CD4-positive, alpha-beta T cell treated with Interferon alpha-2 for 1 hour (primary cell): ENCODE measurements at regions not wholly inside any gene's neighbourhood (a gene's known extent, or its start where the extent isn't known, plus 50 kb on each side); places are given as distances from the start of the nearest gene placed in this dataset.
"Not testable (repeated sequence)": the region's sequence is repeated elsewhere in the genome, so short reads cannot be mapped to it uniquely, and the experiment has no call there.

Experiments used
- DNase-seq, 2 donors: peaks; one replicate each; pipeline ENCODE4 v3.0.0-alpha.2; 2020 to 2022

DNA sequence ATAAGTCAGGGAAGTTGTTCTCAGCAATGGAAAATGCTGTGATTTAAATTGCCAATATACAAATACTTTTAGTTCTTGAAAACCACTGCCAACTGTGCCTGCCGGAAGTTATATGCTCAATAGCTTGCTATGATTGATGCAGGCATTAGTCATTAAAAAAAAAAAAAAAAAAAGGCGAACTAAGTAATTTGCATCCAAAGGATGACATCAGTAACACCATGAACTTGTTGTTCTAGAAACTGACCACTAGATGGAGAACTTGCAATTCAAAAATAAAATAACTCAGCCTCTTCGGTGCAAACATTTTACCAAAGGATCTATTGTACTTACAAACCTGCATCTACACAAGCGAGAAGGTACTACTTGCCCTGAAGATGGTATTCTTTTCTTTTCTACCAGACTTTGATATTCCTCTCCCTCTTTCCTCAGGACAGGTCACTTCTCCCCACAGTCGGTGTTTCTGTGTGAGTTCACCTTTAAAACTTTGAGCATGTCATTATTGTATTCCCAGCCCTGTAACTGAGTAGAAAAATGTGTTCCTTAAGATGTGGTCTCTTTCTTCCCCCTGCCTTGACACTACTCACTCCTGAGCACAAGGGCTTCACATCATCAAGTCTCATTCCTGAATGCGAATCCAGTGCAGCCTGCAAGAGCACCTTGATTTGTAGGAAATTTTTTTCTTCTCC lies 115.0 kb upstream of the VEPH1 start:
- peak in 1 of 2 donors; percentile 53 for DNase-seq

- no peak for DNase-seq
Observed at GRCh38 chr3:157614896-157615295, 111.7 kb upstream of the VEPH1 start.

GRCh38 chr3:157611536-157612076 lies 108.4 kb upstream of the VEPH1 start:
- DNase-seq: no peak

DNA sequence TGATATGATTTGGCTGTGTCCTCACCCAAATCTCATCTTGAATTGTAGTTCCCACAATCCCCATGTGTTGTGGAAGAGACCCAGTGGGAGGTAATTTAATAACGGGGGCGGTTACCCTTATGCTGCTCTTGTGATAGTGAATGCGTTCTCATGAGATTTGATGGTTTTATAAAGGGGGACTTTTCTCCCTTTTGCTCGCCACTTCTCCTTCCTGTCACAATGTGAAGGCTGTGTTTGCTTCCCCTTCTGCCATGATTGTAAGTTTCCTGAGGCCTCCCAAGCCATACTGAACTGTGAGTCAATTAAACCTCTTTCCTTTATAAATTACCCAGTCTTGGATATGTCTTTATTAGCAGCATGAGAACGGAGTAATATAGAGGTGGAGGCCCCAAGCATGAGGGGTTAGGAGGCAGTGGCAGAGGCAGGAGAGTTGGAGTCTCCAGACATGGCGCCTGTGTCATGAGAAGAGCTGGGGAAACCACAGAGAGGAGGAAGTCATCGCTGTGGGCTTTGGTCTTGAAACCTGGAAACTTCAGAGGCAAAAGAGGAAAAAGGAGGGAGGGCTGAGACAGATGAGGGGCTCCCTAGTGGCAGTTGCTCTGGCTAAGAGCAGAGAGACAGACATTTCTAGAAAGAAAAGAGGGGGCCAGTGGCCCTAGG lies 107.8 kb upstream of the VEPH1 start:
- DNase-seq: no peak

DNA sequence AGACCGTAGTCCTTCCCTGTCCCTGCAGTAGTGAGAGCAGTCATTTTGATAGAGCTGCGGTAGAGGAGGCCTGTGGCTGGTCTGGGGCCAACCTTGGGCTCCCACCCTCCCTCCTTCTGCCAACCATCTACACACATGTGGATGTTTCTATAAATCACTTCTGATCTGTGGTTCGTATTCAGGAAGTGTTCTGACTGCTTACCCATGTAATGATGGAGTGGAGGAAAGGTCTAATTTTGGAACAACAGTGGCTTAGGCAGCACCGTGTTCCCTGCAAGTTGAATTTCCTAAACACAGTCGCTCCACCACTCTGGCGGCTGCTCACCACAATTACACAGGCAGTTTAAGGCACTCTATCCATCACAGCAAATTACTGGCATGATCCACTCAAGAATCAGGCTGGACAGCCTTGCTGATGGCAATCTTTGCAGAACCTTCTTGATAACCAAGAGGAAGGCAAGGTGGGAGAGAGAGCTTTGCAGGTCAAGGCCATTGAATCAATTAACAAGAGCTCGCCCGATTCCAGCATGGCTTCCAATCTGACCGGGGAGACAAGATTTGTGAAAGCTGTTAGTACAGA lies 104.7 kb upstream of the VEPH1 start:
- no peak for DNase-seq

- DNase-seq: no peak
Observed at GRCh38 chr3:157606852-157607197, 103.6 kb upstream of the VEPH1 start.

DNA sequence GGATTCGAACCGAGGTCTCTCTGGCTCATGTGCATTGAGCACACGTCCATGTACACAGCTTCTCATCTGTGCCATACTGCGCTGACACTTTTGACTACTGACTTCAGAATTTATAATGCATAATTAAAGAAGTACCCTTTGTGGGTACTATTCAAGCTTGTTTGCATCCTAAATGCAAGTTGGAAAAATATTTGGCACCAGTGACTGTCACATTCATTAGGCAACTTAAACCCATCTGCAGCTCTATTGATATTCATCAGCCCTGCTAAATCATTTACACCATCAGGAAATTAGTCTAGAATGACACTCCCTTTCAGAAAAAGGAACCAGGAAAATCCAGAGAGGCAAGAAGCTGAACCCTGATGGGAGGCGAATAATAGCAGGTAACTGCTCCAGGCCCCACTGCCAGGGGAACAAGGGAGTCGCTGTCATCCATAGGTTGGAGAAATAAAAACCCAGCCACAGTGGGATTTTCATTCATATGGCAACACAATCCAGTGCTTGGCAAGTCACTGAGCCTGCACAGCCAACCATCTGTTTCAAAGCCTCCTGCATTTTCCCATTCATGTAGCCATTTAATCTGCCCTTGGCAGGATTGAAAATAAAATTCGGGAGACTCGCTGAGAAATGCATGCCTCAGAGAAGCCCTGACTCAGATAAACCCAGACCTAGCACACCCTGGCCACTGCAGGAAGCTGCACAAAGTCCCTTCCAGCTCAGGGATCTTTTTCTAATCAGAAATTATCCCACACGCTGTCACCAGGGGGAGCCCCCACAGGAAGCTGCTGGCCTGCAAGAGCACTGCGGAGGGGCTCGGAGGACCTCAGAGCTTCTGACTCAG lies 103.0 kb upstream of the VEPH1 start:
- peak; percentile 30 to 56 for DNase-seq

DNA sequence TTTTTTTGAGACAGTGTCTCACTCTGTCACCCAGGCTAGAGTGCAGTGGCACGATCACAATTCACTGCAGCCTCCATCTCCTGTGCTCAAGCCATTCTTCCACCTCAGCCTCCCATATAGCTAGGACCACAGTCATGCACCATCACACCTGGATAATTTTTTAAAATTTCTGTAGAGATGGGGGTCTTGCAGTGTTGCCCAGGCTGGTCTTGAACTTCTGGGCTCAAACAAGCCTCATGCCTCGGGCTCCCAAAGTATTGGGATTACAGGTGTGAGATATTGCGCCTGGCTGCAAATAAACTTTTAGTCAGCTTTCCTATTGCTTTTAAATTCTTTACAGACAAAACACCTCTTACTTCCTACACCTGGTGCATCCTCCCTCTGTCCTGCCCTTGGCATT lies 102.1 kb upstream of the VEPH1 start:
- no peak for DNase-seq

- DNase-seq: no peak
Observed at GRCh38 chr3:157602424-157602823, 99.2 kb upstream of the VEPH1 start.

DNA sequence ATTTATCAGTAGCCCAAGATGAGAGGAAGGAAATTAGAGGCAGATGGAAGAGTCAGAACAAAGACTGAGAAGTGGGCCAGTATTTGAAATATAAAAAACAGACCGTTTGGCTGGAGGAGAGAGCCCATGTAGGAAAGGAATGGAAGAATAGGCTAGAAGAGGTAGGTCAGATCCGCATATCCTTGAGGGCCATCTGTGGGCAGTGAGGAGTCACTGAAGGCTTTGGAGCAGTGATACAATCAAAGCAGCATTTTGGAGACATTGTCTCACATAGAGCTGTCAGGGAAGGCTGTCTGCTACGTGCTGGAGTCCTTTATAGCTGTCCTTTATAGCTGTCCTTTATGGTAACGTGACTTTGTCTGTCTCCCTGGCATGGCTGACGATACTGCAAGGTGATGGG lies 92.0 kb upstream of the VEPH1 start:
- DNase-seq: no peak

GRCh38 chr3:157594413-157594812 lies 91.2 kb upstream of the VEPH1 start:
- DNase-seq: no peak

GRCh38 chr3:157592769-157593168 lies 89.6 kb upstream of the VEPH1 start:
- no peak for DNase-seq

- no peak for DNase-seq
Observed at GRCh38 chr3:157590273-157590672, 87.1 kb upstream of the VEPH1 start.

GRCh38 chr3:157589211-157589610 lies 86.0 kb upstream of the VEPH1 start:
- DNase-seq: no peak

- no peak for DNase-seq
Observed at GRCh38 chr3:157588386-157589060, 85.3 kb upstream of the VEPH1 start.

DNA sequence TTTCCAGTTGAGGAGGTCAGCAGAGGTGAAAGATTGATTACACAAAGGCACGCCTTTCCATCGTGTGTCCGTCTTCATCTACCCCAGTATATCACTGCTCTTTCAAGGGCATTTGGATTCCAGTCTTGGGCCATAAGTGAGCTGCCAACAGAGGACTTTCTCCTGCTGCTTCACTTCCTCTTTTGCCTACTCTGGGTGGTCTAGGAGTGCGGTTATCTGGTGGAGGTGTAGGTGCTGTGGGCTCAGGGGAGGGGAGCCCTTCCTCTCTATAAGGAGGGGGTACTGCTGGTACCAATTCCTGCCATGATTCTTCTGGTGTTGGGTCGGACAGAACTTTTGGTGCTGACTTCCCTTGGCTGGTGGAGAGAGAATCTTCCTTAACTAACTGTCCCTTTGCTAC lies 83.1 kb upstream of the VEPH1 start:
- DNase-seq: no peak

DNA sequence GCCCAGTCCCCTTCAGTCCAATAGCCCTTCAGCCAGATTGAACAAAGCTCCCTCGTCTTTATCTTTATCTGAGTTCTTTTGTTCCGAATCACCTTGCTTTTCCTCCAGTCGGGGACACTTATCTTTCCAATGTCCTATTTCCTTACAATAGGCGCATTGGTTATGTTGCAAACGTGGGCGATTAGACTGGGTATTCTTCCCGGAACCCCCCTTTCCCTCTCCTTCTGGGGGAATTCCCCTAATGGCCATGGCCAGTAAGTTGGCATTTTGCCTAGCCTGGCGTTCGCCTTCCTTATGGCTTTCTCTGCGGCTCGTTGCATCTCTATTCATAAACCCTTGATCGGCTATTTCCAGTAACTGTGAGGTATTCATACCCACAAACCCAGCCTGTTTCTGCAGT lies 82.2 kb upstream of the VEPH1 start:
- DNase-seq: no peak

DNA sequence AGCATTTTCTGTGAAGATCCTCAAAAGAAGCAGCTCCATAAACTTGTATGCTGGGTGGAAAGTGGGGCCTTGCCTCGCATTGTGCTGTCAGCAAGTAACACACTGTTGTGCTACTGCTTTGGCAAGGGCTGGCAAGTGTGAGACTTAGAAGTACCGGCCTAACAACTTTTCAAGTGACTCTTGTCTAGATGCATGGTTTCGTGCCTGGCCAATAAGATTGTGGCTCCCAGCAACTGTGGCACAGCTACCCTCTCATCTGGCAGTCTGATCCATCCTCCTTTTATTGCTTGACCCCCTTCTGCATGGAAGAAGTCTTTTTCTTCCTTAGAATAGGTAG lies 79.4 kb upstream of the VEPH1 start:
- no peak for DNase-seq

GRCh38 chr3:157581956-157582636 lies 78.9 kb upstream of the VEPH1 start:
- not testable (repeated sequence) for DNase-seq

GRCh38 chr3:157581371-157581770 lies 78.2 kb upstream of the VEPH1 start:
- no peak for DNase-seq

DNA sequence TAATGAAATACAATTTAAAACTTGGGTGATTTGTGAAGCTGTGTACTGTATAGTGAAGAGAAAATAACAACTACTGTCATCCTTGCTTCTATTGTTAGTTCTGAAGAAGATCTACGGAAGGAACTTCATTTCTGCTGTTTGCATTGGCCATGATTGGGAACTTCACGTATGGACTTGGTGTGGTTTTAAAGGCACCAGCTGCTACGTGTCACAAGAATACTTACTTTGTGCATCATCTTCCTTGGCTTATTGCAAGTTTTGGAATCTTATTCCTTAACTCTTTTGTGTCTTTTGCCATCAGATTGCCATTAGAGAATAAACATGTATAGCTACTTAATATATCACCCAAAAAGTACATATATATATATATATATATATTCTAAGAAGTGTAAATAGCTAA lies 75.0 kb upstream of the VEPH1 start:
- DNase-seq: no peak

GRCh38 chr3:157574531-157574930 lies 71.3 kb upstream of the VEPH1 start:
- no peak for DNase-seq
